AG09319 (cell line): ENCODE measurements at regions not wholly inside any gene's neighbourhood (a gene's known extent, or its start where the extent isn't known, plus 50 kb on each side); places are given as distances from the start of the nearest gene placed in this dataset.

Source experiments
- DNase-seq: peaks from one replicate; pipeline ENCODE4 v3.0.0-alpha.2; 2010; ENCODE audit warnings: low read depth; ENCODE audit errors: extremely low read depth
- CTCF ChIP-seq: IDR thresholded peaks from 2 replicates; pipeline ENCODE4 v1.5.1; 2011; ENCODE audit warnings: low read depth, mild to moderate bottlenecking, inconsistent platforms, low read length, moderate library complexity

DNA sequence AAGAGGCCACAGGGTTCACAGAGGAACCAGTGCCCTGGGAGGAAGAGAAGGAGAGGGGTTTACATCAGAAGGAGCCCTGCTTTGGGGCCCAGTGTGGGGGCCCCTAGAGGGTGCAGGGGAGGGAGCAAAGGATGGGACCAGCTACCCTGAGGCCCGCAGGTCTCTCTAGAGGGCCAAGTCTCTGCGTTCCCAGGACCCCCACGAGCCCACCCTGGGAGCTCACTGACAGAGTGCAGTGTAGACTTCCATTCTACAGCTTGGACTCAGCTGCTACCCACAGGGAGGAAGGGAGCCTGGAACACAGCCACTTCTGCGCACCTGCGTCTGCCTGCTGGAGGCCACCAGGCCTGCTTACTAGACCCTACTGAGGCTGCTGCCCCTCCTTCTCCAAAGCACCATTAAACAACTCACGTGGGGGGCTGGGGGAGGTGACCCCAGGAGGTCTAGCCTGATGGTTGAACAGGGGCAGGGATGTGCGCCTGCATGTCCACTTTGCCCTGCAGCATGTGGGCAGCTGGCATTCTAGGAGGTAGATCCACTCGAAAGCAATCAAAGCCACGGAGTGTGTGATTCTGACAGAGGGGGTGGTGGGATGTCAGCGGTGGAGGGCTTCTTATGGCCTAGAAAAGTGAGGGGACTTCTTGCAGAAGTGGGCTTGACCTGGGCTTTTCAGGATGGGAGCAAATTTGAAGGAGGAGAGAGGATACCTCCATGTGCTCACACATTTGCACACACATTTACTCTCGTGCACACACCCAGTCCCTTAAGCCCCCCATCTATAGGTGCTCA, 90.2 kb downstream of the ZFP36L2 start:
- no peak for TF ChIP-seq CTCF
- no peak for DNase-seq

DNA sequence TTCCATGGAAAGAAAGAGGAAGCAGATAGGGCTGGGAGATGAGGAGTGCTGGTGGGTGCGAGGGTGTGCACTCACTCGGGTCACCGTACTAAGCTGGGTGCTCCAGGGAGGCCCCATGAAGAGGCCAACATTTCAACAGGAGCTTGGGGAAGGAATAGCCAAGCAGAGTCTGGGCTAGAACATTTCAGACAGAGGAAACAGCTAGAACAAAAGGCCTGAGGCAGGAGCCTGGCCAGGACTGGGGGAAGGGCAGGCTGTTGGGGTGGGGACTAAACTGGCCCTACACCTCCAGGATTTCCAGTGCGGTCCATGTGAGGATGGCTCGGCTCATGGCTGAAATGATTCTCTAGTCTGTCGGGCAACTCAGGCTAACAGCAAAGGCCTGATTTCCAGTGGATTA, 90.8 kb downstream of the ZFP36L2 start:
- no peak for TF ChIP-seq CTCF
- DNase-seq, result no peak

DNA sequence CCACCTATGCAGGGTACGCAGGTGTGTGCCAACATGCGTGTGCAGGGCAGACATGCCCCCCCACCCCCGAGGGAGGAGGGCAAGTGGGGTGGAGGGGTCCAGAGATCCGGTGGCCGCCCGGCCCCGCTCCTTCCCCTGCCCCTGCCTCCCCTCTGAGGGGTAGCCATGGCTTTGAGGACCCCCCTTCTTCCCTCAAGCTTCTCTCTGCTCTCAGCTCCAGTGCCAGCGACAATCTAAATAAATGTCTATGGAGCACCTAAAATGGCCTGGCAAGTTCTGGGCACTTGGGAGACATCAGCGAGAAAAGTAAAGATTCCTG, 91.9 kb downstream of the ZFP36L2 start:
- TF ChIP-seq CTCF, result no peak
- DNase-seq, result no peak

DNA sequence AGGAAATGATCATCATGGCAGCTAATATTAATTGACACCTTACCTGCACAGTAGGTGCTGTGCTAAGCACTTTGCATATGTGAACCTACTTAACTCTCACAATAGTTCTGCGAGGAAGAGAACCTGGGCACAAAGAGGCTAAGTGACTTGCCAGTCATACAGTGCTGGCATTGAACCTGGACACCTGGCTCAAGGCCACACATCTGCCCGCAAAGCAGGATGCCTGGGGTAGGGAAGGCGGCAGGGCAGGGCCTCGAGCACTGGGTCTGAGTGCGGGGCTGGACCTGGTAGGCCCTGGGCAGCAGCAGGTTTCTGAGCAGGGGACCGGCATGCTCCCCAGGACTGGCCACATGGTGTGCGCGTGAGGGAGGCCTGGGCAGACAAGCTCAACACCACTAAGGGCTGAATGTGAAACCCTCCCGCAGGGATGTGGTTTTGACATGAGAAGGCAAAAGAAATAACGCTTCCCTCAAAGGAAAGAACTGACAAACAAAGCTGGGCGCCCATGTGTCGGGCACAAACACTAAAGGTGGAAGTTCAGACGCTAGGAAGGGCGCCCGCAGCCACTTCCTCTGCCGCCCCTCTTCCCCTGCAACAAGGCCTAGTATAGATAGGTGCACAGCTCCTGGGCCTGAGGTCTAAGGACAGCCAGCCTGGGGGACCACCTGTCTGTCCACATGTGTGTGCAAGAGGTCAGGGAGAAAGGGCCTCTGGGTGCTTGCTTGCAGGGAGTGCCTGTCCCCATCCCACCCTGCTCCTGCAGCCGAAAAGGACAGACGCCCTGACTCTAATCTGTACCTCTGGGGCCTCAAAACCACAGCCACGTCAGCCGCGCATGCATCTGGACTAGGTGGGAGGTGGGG, 92.5 kb downstream of the ZFP36L2 start:
- no peak for TF ChIP-seq CTCF

DNA sequence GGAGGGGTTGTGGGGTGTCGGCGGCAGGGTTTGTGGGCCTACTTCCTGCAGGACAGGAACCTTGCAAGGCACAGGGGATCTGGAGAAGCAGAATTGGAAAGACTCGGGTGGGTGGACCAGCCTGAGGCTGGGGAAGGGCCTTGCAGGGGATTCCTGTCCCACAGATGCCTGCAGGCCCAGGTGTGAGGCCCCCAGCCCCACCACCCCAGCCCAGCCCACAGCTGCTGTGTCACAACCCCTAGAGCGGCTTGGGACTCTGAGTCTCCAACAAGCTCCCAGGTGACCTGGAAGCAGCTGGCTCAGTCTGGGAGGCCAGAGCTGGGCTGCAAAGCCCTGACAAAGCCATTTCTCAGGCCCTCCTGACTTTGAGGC, 93.1 kb downstream of the ZFP36L2 start:
- DNase-seq, result no peak
- TF ChIP-seq CTCF, result no peak

More for the DNA sequence above, 92.5 kb downstream of the ZFP36L2 start:
- DNase-seq, result no peak

DNA sequence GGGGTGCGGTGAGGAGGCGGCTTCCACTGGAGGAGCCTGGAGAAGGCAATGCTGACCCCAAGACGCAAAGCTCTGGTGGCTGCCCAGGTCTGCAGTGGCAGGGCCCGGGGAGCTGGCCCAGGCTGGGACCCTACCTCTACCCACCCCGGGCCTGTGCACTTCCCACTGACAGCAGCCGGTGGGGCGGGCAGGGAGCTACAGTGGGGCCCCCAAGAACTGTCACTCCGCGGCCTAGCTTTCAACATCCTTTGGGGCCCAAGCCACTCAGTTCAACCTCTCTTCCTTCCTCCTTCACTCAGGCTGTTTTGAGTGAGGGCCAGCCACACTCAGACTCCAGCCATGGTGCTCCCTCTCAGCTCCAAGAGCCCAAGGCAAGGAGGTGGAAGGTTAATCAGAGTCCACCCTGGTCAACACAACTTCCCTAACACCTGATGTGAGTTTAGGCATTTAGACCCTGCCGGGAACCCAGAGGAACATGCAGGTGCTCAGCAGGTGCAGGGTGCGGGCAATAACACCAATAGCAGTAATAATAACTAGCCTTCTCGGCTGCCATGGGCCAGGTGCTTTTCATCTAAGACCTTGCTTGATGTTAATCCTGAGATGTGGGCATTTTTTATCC, 93.6 kb downstream of the ZFP36L2 start:
- no peak for TF ChIP-seq CTCF
- no peak for DNase-seq
